Colonic mucosa (tissue), 4 donors: ENCODE measurements at regions not wholly inside any gene's neighbourhood (a gene's known extent, or its start where the extent isn't known, plus 50 kb on each side); places are given as distances from the start of the nearest gene placed in this dataset.

Experiments
- DNase-seq: peaks from one replicate; pipeline ENCODE4 v3.0.0-alpha.2; 2020
- H3K27ac ChIP-seq: fragments of 200-600 bp; one replicate; pipeline ENCODE4 v1.8.0; 2021
- H3K27me3 ChIP-seq: fragments of 200-600 bp; one replicate; pipeline ENCODE4 v1.8.0; 2021
- H3K36me3 ChIP-seq: fragments of 200-600 bp; one replicate; pipeline ENCODE4 v1.8.0; 2021
- H3K4me1 ChIP-seq: fragments of 200-600 bp; one replicate; pipeline ENCODE4 v1.8.0; 2021; ENCODE audit warnings: mild to moderate bottlenecking
- H3K4me3 ChIP-seq: fragments of 200-600 bp; one replicate; pipeline ENCODE4 v1.8.0; 2021
- H3K9ac ChIP-seq, 2 donors: one replicate each; pipeline ENCODE4 v1.7.0; 2013; ENCODE audit warnings: control low read depth in 2 of 2, low read depth in 2 of 2, low read length in 2 of 2
- H3K9me3 ChIP-seq: fragments of 200-600 bp; one replicate; pipeline ENCODE4 v1.8.0; 2021
- intact Hi-C: fragments of 100-400 bp; cut with DNase I; formaldehyde crosslinking; loops from one replicate; pipeline ENCODE4 v1.14.1; 2022
- TF ChIP-seq, protein P1 (sequence below): fragments of 200-600 bp; IDR thresholded peaks from one replicate; pipeline ENCODE4 v1.8.0; 2022; ENCODE audit warnings: antibody characterized with exemption, mild to moderate bottlenecking
- donor health status: healthy.
- donor health status: DM: no; HTN: no; CAD: no.
- donor health status: DM: no; HTN: no; CAD: no.

GRCh38 chr4:43987331-43987944 is 461.2 kb downstream of the KCTD8 start:
- Histone ChIP-seq H3K9me3 (no peaks in the 10 kb centered on the region), H3K27me3 (no peaks in the 10 kb centered on the region), H3K27ac (no peak overlapping the region), H3K4me1 (no peaks in the 10 kb centered on the region), H3K36me3 (no peaks in the 10 kb centered on the region), H3K4me3 (no peak overlapping the region), H3K9ac (no peak overlapping the region)
- TF ChIP-seq, protein P1, sequence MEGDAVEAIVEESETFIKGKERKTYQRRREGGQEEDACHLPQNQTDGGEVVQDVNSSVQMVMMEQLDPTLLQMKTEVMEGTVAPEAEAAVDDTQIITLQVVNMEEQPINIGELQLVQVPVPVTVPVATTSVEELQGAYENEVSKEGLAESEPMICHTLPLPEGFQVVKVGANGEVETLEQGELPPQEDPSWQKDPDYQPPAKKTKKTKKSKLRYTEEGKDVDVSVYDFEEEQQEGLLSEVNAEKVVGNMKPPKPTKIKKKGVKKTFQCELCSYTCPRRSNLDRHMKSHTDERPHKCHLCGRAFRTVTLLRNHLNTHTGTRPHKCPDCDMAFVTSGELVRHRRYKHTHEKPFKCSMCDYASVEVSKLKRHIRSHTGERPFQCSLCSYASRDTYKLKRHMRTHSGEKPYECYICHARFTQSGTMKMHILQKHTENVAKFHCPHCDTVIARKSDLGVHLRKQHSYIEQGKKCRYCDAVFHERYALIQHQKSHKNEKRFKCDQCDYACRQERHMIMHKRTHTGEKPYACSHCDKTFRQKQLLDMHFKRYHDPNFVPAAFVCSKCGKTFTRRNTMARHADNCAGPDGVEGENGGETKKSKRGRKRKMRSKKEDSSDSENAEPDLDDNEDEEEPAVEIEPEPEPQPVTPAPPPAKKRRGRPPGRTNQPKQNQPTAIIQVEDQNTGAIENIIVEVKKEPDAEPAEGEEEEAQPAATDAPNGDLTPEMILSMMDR: no peak
- DNase-seq: no peak
- intact Hi-C loops: no loop called here

DNA sequence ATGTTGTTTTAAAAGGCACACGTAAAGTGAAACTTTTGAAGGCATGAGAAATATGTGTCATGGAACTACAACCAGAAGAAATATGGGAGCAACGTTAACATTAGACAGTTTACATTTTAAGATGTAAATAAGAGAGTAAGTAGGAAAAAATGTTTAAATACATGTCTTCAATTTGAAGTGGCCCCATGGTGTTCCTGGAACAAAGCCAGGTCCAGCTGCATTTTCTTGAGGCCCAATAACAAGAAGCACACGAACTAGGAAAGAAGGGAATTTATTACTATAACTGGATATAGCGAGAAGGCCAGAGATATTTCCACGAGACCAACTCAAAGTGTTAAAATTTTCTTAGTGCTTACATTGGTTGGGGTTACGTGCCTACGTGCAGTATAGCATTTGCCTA is 458.1 kb downstream of the KCTD8 start:
- Histone ChIP-seq H3K27me3 (no peaks in the 10 kb centered on the region), H3K4me1 (no peaks in the 10 kb centered on the region), H3K27ac (no peak overlapping the region), H3K36me3 (no peaks in the 10 kb centered on the region), H3K9me3 (peaks cover 4% of the 10 kb centered on the region), H3K9ac (no peak overlapping the region), H3K4me3 (no peak overlapping the region)
- intact Hi-C loops: no loop called here
- no peak for DNase-seq
- TF ChIP-seq, protein P1: no peak

DNA sequence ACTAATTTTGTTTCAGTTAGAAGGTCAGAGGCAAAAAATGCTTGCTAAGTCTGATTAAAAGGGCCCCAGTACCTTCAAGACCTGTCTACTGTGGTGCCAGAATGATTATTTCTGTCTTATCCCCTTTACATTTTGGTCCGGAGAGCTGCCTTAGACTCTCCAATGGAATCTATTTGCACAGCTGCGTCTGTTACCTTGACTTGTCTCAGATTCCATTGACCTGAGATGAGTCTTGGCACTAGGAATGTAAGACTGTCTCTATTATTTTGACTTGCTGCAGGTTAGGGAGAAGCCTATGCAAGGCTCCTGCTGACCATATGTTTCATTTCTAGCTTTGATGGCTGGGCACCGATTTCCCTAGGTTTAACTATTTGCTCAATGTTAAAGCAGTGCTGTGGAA is 457.6 kb downstream of the KCTD8 start:
- intact Hi-C loops: no loop called here
- Histone ChIP-seq H3K4me1 (no peaks in the 10 kb centered on the region), H3K4me3 (no peak overlapping the region), H3K9me3 (peaks cover 4% of the 10 kb centered on the region), H3K27me3 (no peaks in the 10 kb centered on the region), H3K27ac (no peak overlapping the region), H3K9ac (no peak overlapping the region), H3K36me3 (no peaks in the 10 kb centered on the region)
- no peak for DNase-seq
- TF ChIP-seq, protein P1: no peak

GRCh38 chr4:43992552-43992951 is 456.1 kb downstream of the KCTD8 start:
- intact Hi-C loops: no loop called here
- Histone ChIP-seq H3K4me3 (no peak overlapping the region), H3K9ac (no peak overlapping the region), H3K27me3 (no peaks in the 10 kb centered on the region), H3K36me3 (no peaks in the 10 kb centered on the region), H3K4me1 (no peaks in the 10 kb centered on the region), H3K9me3 (peaks cover 4% of the 10 kb centered on the region), H3K27ac (no peak overlapping the region)
- no peak for DNase-seq
- TF ChIP-seq, protein P1: no peak

- TF ChIP-seq, protein P1: no peak
Observed at GRCh38 chr4:43993196-43993902, 455.3 kb downstream of the KCTD8 start.

More at GRCh38 chr4:43993196-43993902, 455.3 kb downstream of the KCTD8 start:
- Histone ChIP-seq H3K27ac (no peak overlapping the region), H3K9me3 (peaks cover 4% of the 10 kb centered on the region), H3K36me3 (no peaks in the 10 kb centered on the region), H3K4me1 (no peaks in the 10 kb centered on the region), H3K9ac (no peak overlapping the region), H3K27me3 (no peaks in the 10 kb centered on the region), H3K4me3 (no peak overlapping the region)
- intact Hi-C loops: no loop called here
- DNase-seq: no peak
